B cell (primary cell): ENCODE measurements at regions not wholly inside any gene's neighbourhood (a gene's known extent, or its start where the extent isn't known, plus 50 kb on each side); places are given as distances from the start of the nearest gene placed in this dataset.

Experiments
- EZH2 ChIP-seq: IDR thresholded peaks from 2 replicates; pipeline ENCODE4 v1.6.1; 2012; ENCODE audit warnings: borderline replicate concordance, low read depth, mild to moderate bottlenecking, moderate library complexity, low read length; ENCODE audit not compliant: insufficient read depth, poor library complexity, severe bottlenecking
- TF ChIP-seq, protein P1 (sequence below): fragments of 200-600 bp; IDR thresholded peaks from one replicate; pipeline ENCODE4 v1.8.0; 2022; ENCODE audit warnings: antibody characterized with exemption, mild to moderate bottlenecking

DNA sequence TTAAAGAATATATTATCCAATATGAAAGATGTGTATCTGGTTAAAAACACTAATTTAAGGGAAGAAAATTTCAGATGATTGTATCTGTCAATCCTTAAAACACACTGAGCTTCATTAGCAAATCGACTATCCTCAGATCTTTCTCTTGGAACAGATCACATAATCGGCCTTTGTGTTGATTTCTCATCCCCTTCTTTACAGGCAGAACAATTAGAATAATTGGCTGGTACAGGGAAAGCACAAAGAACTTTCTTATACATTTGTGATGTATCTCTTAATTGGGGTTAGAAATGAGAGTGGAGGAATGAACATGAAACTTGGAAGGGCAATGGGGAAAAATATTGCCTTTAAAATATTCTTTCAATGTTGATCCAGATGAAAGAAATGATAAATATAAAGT is 662.1 kb downstream of the TLE4 start:
- TF ChIP-seq, protein P1, sequence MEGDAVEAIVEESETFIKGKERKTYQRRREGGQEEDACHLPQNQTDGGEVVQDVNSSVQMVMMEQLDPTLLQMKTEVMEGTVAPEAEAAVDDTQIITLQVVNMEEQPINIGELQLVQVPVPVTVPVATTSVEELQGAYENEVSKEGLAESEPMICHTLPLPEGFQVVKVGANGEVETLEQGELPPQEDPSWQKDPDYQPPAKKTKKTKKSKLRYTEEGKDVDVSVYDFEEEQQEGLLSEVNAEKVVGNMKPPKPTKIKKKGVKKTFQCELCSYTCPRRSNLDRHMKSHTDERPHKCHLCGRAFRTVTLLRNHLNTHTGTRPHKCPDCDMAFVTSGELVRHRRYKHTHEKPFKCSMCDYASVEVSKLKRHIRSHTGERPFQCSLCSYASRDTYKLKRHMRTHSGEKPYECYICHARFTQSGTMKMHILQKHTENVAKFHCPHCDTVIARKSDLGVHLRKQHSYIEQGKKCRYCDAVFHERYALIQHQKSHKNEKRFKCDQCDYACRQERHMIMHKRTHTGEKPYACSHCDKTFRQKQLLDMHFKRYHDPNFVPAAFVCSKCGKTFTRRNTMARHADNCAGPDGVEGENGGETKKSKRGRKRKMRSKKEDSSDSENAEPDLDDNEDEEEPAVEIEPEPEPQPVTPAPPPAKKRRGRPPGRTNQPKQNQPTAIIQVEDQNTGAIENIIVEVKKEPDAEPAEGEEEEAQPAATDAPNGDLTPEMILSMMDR: no peak
- no peak for TF ChIP-seq EZH2
